ENCODE measurements at regions not wholly inside any gene's neighbourhood (a gene's known extent, or its start where the extent isn't known, plus 50 kb on each side); places are given as distances from the start of the nearest gene placed in this dataset.

DNA sequence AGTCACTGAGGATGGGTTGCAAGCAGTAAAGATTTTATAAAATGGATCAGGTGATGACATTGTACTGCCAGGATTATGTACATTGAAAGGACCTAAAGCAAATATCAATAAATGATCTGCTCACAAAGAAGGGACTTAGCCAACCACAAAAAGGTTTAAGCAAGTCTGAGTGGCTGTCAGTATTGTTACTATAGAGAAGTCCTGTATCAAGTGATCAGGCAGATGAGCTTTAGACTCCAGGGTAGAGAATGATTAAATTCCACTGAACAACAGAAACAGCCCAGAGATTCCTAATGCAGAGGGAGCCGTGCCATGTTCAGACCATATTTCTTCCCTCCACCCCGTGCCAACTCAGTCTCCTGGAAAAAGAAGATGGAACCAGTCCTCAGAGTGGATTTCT, 138.9 kb downstream of the SETD4 start:
- TF ChIP-seq POLR2A (IDR thresholded peaks at IDR 0.05; ENCODE audit: low read length) (no peak), GATA1 (IDR thresholded peaks at IDR 0.05; ENCODE audit: low read depth, low read length) (no peak)

Measured in erythroblast (primary cell).